ENCODE measurements at regions not wholly inside any gene's neighbourhood (a gene's known extent, or its start where the extent isn't known, plus 50 kb on each side); places are given as distances from the start of the nearest gene placed in this dataset.

- TF ChIP-seq POLR2AphosphoS5 (IDR thresholded peaks at IDR 0.05; ENCODE audit: insufficient read depth in 1 of 2, low read depth in 1 of 2) (no peak), CTCF (IDR thresholded peaks at IDR 0.05) (no peak), POLR2A (IDR thresholded peaks at IDR 0.05) (no peak)
- no peak overlapping the region for H3K4me3 ChIP-seq
- intact Hi-C loops (cut with DNase I): no loop called here
- DNase-seq (ENCODE audit: extremely low spot score in 2 of 2): no peak
- H3K4me1 ChIP-seq: no peaks in the 10 kb centered on the region
- no peak overlapping the region for H3K27ac ChIP-seq
- H3K9me3 ChIP-seq: no peaks in the 10 kb centered on the region
- no peaks in the 10 kb centered on the region for H3K27me3 ChIP-seq
- H3K36me3 ChIP-seq: no peaks in the 10 kb centered on the region
Measured at GRCh38 chr3:102301155-102301880, 133.5 kb upstream of the ZPLD1 start.

GRCh38 chr3:102302020-102302419, 132.8 kb upstream of the ZPLD1 start:
- Histone ChIP-seq H3K27me3 (no peaks in the 10 kb centered on the region), H3K4me3 (no peak overlapping the region), H3K9me3 (no peaks in the 10 kb centered on the region), H3K36me3 (no peaks in the 10 kb centered on the region), H3K4me1 (no peaks in the 10 kb centered on the region), H3K27ac (no peak overlapping the region)
- TF ChIP-seq POLR2A (IDR thresholded peaks at IDR 0.05): no peak
- TF ChIP-seq POLR2AphosphoS5 (IDR thresholded peaks at IDR 0.05; ENCODE audit: insufficient read depth in 1 of 2, low read depth in 1 of 2): no peak
- no peak for TF ChIP-seq CTCF (IDR thresholded peaks at IDR 0.05)
- intact Hi-C loops (cut with DNase I): no loop called here
- no peak for DNase-seq (ENCODE audit: extremely low spot score in 2 of 2)

- TF ChIP-seq CTCF (IDR thresholded peaks at IDR 0.05): no peak
- TF ChIP-seq POLR2A (IDR thresholded peaks at IDR 0.05): no peak
- no peak for TF ChIP-seq POLR2AphosphoS5 (IDR thresholded peaks at IDR 0.05; ENCODE audit: insufficient read depth in 1 of 2, low read depth in 1 of 2)
- Histone ChIP-seq H3K4me1 (no peaks in the 10 kb centered on the region), H3K9me3 (no peaks in the 10 kb centered on the region), H3K4me3 (no peak overlapping the region), H3K27me3 (no peaks in the 10 kb centered on the region), H3K27ac (no peak overlapping the region), H3K36me3 (no peaks in the 10 kb centered on the region)
- intact Hi-C loops (cut with DNase I): no loop called here
- DNase-seq (ENCODE audit: extremely low spot score in 2 of 2): no peak
Measured at GRCh38 chr3:102304550-102304949, 130.3 kb upstream of the ZPLD1 start.

GRCh38 chr3:102307442-102307841, 127.4 kb upstream of the ZPLD1 start:
- DNase-seq (ENCODE audit: extremely low spot score in 2 of 2): no peak
- no peaks in the 10 kb centered on the region for H3K9me3 ChIP-seq
- H3K27ac ChIP-seq: no peak overlapping the region
- no peaks in the 10 kb centered on the region for H3K4me1 ChIP-seq
- intact Hi-C loops (cut with DNase I): no loop called here
- no peaks in the 10 kb centered on the region for H3K27me3 ChIP-seq
- no peak overlapping the region for H3K4me3 ChIP-seq
- H3K36me3 ChIP-seq: no peaks in the 10 kb centered on the region
- no peak for TF ChIP-seq POLR2AphosphoS5 (IDR thresholded peaks at IDR 0.05; ENCODE audit: insufficient read depth in 1 of 2, low read depth in 1 of 2)
- no peak for TF ChIP-seq POLR2A (IDR thresholded peaks at IDR 0.05)
- TF ChIP-seq CTCF (IDR thresholded peaks at IDR 0.05): no peak

- Histone ChIP-seq H3K36me3 (no peaks in the 10 kb centered on the region), H3K4me1 (no peaks in the 10 kb centered on the region), H3K4me3 (no peak overlapping the region), H3K27me3 (no peaks in the 10 kb centered on the region), H3K9me3 (no peaks in the 10 kb centered on the region), H3K27ac (no peak overlapping the region)
- TF ChIP-seq CTCF (IDR thresholded peaks at IDR 0.05) (no peak), POLR2A (IDR thresholded peaks at IDR 0.05) (no peak), POLR2AphosphoS5 (IDR thresholded peaks at IDR 0.05; ENCODE audit: insufficient read depth in 1 of 2, low read depth in 1 of 2) (no peak)
- no peak for DNase-seq (ENCODE audit: extremely low spot score in 2 of 2)
- intact Hi-C loops (cut with DNase I): no loop called here
Measured at GRCh38 chr3:102329066-102329465, 105.7 kb upstream of the ZPLD1 start.
